Stomach (tissue), 8 donors: ENCODE measurements at regions not wholly inside any gene's neighbourhood (a gene's known extent, or its start where the extent isn't known, plus 50 kb on each side); places are given as distances from the start of the nearest gene placed in this dataset.

Experiments used
- DNase-seq, 2 donors: peaks; one replicate each; pipeline versions ENCODE4 v3.0.0 to v3.0.0-alpha.2; 2013 to 2019
- H3K27ac ChIP-seq, 5 donors: fragments of 200-600 bp in 4 of 5; sonication (generic) in 4 of 5; one replicate each; pipeline ENCODE4 v1.5.1; 2013 to 2019; ENCODE audit warnings: mild to moderate bottlenecking in 1 of 5, moderate library complexity in 1 of 5
- H3K27me3 ChIP-seq, 3 donors: fragments of 200-600 bp; sonication (generic); one replicate each; pipeline ENCODE4 v1.5.1; 2017 to 2019; ENCODE audit warnings: mixed run types in 1 of 3
- H3K36me3 ChIP-seq, 4 donors: fragments of 200-600 bp; sonication (generic); 1 replicate in 3 of 4; 2 replicates in 1 of 4; pipeline ENCODE4 v1.5.1; 2016 to 2019
- H3K4me1 ChIP-seq, 4 donors: fragments of 200-600 bp; sonication (generic); one replicate each; pipeline ENCODE4 v1.5.1; 2016 to 2019
- H3K4me3 ChIP-seq, 4 donors: fragments of 200-600 bp; sonication (generic) in 3 of 4; one replicate each; pipeline ENCODE4 v1.5.1; 2016 to 2019; ENCODE audit warnings: mild to moderate bottlenecking in 1 of 4
- H3K9me3 ChIP-seq, 4 donors: fragments of 200-600 bp; sonication (generic); one replicate each; pipeline ENCODE4 v1.5.1; 2016 to 2019
- CTCF ChIP-seq, 7 experiments: fragments of 450-650 bp in 4 of 7; fragments of 200-600 bp in 3 of 7; sonication (generic) in 3 of 7; IDR thresholded peaks; one replicate each; pipeline ENCODE4 v1.5.1; 2016 to 2019; ENCODE audit warnings: antibody characterized with exemption in 7 of 7, control low read depth in 2 of 7, mild to moderate bottlenecking in 1 of 7
- EP300 ChIP-seq: sonication (generic); formaldehyde crosslinking; IDR thresholded peaks from one replicate; pipeline ENCODE4 v1.6.1; 2017; ENCODE audit warnings: antibody characterized with exemption
- POLR2A ChIP-seq, 4 donors: fragments of 450-650 bp; IDR thresholded peaks; one replicate each; pipeline ENCODE4 v1.6.1; 2016; ENCODE audit warnings: antibody characterized with exemption in 4 of 4, control low read depth in 2 of 4, mild to moderate bottlenecking in 1 of 4, moderate library complexity in 1 of 4
- POLR2AphosphoS5 ChIP-seq, 3 donors: sonication (generic); formaldehyde crosslinking; IDR thresholded peaks; one replicate each; pipeline ENCODE4 v1.6.1; 2016; ENCODE audit warnings: antibody characterized with exemption in 3 of 3
- WGBS, 5 donors: extraction: QIAGEN DNeasy Blood & Tissue Kit in 3 of 5; methylation state at CpG; one replicate each; pipeline versions ENCODE4 v1.1.5 to v1.1.7; 2013 to 2018; 5-methylcytosine and 5-hydroxymethylcytosine counted together
- intact Hi-C: fragments of 100-400 bp; cut with DNase I; formaldehyde crosslinking; loops from one replicate; pipeline ENCODE4 v1.15.1; 2023; ENCODE audit warnings: low total_unique reads
- donor health status: healthy with polysubstance abuse.
- donor health status: Bipolar disorder and iron deficiency.
- donor health status: healthy.

GRCh38 chr7:48786951-48787350 lies 137.4 kb upstream of the CDC14C start:
- peaks cover 0 to 14% (median 0%) of the 10 kb centered on the region in 4 donors for H3K9me3 ChIP-seq
- TF ChIP-seq POLR2A (IDR thresholded peaks at IDR 0.05) (no peak), CTCF (IDR thresholded peaks at IDR 0.05) (no peak)
- intact Hi-C loops, result no loop called here
- DNase-seq, result no peak
- no peaks in the 10 kb centered on the region for H3K27me3 ChIP-seq
- H3K27ac ChIP-seq, result no peak overlapping the region
- WGBS, 5 donors, result 27 to 62% (median 37%) methylated on average over 3 of the region's 3 CpGs
- no peaks in the 10 kb centered on the region for H3K4me1 ChIP-seq
- no peak overlapping the region for H3K4me3 ChIP-seq
- H3K36me3 ChIP-seq, result no peaks in the 10 kb centered on the region

GRCh38 chr7:48803250-48803649 lies 121.1 kb upstream of the CDC14C start:
- Histone ChIP-seq H3K27ac (no peak overlapping the region), H3K4me3 (no peak overlapping the region), H3K27me3 (no peaks in the 10 kb centered on the region), H3K36me3 (no peaks in the 10 kb centered on the region), H3K9me3 (peaks cover 0 to 6% (median 0%) of the 10 kb centered on the region in 4 donors), H3K4me1 (no peaks in the 10 kb centered on the region)
- intact Hi-C loops, result no loop called here
- 63 to 85% (median 73%) methylated on average over 2 of the region's 2 CpGs for WGBS, 5 donors
- DNase-seq, result no peak
- TF ChIP-seq CTCF (IDR thresholded peaks at IDR 0.05) (no peak), POLR2AphosphoS5 (IDR thresholded peaks at IDR 0.05) (no peak), EP300 (no peak), POLR2A (IDR thresholded peaks at IDR 0.05) (no peak)

- Histone ChIP-seq H3K4me3 (no peak overlapping the region), H3K36me3 (no peaks in the 10 kb centered on the region), H3K9me3 (no peaks in the 10 kb centered on the region), H3K4me1 (no peaks in the 10 kb centered on the region), H3K27me3 (no peaks in the 10 kb centered on the region), H3K27ac (no peak overlapping the region)
- 50 to 62% (median 59%) methylated on average over 4 of the region's 4 CpGs for WGBS, 5 donors
- TF ChIP-seq POLR2A (IDR thresholded peaks at IDR 0.05), result no peak
- no peak for TF ChIP-seq POLR2AphosphoS5 (IDR thresholded peaks at IDR 0.05)
- no peak for TF ChIP-seq CTCF (IDR thresholded peaks at IDR 0.05)
- no peak for DNase-seq
- intact Hi-C loops, result no loop called here
These were observed 117.6 kb upstream of the CDC14C start for GRCh38 chr7:48806731-48807130.

- no peak overlapping the region for H3K4me3 ChIP-seq
- 44 to 91% (median 87%) methylated on average over 2 of the region's 2 CpGs for WGBS, 5 donors
- intact Hi-C loops, result no loop called here
- no peaks in the 10 kb centered on the region for H3K9me3 ChIP-seq
- no peak for DNase-seq
- H3K4me1 ChIP-seq, result no peaks in the 10 kb centered on the region
- no peaks in the 10 kb centered on the region for H3K27me3 ChIP-seq
- TF ChIP-seq POLR2AphosphoS5 (IDR thresholded peaks at IDR 0.05) (no peak), POLR2A (IDR thresholded peaks at IDR 0.05) (no peak), CTCF (IDR thresholded peaks at IDR 0.05) (no peak), EP300 (no peak)
- H3K27ac ChIP-seq, result no peak overlapping the region
- H3K36me3 ChIP-seq, result no peaks in the 10 kb centered on the region
These were observed 113.3 kb upstream of the CDC14C start for GRCh38 chr7:48811071-48811470.
